Mesothelial cell of epicardium (in vitro differentiated cells): ENCODE measurements at regions not wholly inside any gene's neighbourhood (a gene's known extent, or its start where the extent isn't known, plus 50 kb on each side); places are given as distances from the start of the nearest gene placed in this dataset.
"Not testable (repeated sequence)": the region's sequence is repeated elsewhere in the genome, so short reads cannot be mapped to it uniquely, and the experiment has no call there.

Experiments
- DNase-seq, 2 experiments: peaks; one replicate each; pipeline ENCODE4 v3.0.0; 2021; ENCODE audit warnings: low spot score in 2 of 2; ENCODE audit not compliant: unreplicated experiment in 2 of 2
- H3K27ac Mint-ChIP-seq: 2 replicates; pipeline ENCODE4 v1.8.0; 2021; ENCODE audit warnings: mixed read lengths
- H3K27me3 Mint-ChIP-seq: 2 replicates; pipeline ENCODE4 v1.8.0; 2021; ENCODE audit warnings: low read depth, mixed read lengths
- H3K36me3 Mint-ChIP-seq: 2 replicates; pipeline ENCODE4 v1.8.0; 2021; ENCODE audit warnings: mixed read lengths
- H3K4me1 Mint-ChIP-seq: 2 replicates; pipeline ENCODE4 v1.8.0; 2021; ENCODE audit warnings: mixed read lengths
- H3K4me3 Mint-ChIP-seq: 2 replicates; pipeline ENCODE4 v1.8.0; 2021; ENCODE audit warnings: mild to moderate bottlenecking, moderate library complexity, mixed read lengths
- H3K9me3 Mint-ChIP-seq: 2 replicates; pipeline ENCODE4 v1.8.0; 2021; ENCODE audit warnings: mixed read lengths
- CTCF ChIP-seq: fragments of 200-600 bp; sonication (generic); IDR thresholded peaks from one replicate; pipeline ENCODE4 v1.5.0; 2021; ENCODE audit warnings: antibody characterized with exemption; ENCODE audit not compliant: unreplicated experiment

DNA sequence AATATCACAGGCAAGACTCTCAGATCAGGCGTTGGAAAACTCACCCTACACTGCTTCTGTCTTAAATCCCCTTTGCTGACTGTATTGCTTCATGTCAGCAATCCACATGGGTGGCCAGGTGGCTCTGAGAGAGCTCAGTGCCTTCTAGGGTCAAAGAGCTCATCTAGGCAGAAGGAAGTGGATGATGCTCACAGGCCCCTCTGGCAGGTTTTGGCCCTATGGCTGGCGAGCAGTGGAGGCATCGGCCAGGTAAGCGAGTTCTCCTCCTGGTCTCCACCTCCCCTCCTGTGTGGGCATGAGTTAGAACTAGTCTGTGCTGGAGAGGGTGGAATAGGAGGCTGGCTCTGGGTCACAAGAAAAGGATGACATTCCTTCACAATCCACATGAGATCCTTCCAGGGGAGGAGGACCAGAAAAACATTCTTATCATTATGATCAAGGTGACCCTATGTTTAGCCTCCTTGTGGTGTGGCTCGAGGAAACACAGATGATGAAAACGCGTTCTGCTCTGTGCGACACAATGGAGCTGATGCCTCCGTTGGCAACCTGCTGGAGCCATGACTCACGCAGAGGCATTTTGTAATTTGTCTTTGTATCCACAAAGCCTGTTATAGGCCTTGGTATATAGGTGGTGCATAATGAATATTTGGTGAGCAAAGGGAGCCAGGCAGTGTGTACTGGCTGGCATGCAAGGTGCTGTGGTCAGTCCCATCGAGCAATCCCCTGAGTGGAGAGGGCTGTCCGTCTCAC is 264.6 kb upstream of the RAB4A start:
- TF ChIP-seq CTCF, result no peak
- no peaks in the 10 kb centered on the region for H3K9me3 Mint-ChIP-seq
- DNase-seq, result no peak
- H3K36me3 Mint-ChIP-seq, result no peaks in the 10 kb centered on the region
- no peaks in the 10 kb centered on the region for H3K27me3 Mint-ChIP-seq
- peaks cover 5% of the 10 kb centered on the region for H3K4me1 Mint-ChIP-seq
- H3K4me3 Mint-ChIP-seq, result no peak overlapping the region
- H3K27ac Mint-ChIP-seq, result no peak overlapping the region

DNA sequence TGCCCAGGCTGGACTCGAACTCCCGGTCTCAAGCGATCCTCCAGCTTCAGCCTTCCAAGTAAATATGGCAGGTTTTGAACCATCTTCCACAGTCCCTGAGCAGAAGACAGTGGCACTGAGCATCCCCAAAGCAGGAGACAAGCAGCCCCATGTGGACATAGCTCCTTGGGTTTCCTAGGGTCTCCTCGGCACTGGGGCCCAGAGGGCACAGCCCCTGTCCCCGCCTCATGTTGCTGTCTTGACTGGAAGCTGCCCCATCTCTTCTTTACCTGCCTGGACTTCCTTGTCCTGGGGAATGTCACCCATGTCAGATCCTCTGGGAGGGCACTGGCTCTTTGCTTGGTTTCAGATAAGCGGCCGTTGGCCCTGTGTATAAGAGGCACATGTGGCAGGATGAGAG is 263.7 kb upstream of the RAB4A start:
- Mint-ChIP-seq H3K27ac (no peak overlapping the region), H3K4me3 (no peak overlapping the region), H3K27me3 (no peaks in the 10 kb centered on the region), H3K36me3 (no peaks in the 10 kb centered on the region), H3K9me3 (no peaks in the 10 kb centered on the region), H3K4me1 (peaks cover 5% of the 10 kb centered on the region)
- TF ChIP-seq CTCF, result no peak
- no peak for DNase-seq

DNA sequence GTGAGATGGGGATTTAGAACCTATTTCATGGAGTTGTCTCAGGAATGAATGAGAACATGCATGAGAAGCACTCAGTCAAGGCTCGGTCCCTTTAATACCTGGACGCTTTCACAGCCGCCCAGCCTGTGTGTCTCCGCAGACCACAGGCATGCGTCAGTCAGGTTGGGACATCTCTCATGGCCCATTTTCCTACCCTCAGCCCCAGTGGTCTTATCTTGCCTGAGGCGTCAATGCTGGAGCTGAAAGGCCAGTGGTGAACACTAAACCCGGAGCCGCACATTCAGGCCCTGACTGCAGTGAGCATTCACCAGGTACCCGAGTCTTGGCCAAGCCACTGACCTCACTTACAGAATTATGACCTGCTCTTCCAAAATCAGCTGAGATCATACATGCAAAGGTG is 263.2 kb upstream of the RAB4A start:
- no peak for TF ChIP-seq CTCF

DNA sequence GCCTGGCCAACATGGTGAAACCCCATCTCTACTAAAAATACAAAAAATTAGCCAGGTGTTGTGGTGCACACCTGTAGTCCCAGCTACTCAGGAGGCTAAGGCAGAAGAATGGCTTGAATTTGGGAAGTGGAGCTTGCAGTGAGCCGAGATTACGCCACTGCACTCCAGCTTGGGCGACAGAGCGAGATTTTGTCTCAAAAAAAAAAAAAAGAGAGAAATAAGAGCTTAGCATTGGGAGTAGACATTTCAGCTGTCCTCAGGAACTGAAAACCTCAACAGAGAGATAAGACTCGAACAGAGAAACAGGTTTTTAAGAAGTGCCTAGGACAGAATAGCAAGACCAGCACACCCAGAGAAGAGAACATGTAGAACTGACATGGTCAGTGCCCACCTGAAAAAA is 262.6 kb upstream of the RAB4A start:
- H3K4me3 Mint-ChIP-seq, H3K27me3 Mint-ChIP-seq, H3K9me3 Mint-ChIP-seq, H3K27ac Mint-ChIP-seq, H3K36me3 Mint-ChIP-seq, H3K4me1 Mint-ChIP-seq, DNase-seq: not testable (repeated sequence)

More for the DNA sequence above, 263.2 kb upstream of the RAB4A start:
- peaks cover 7% of the 10 kb centered on the region for H3K4me1 Mint-ChIP-seq
- H3K27ac Mint-ChIP-seq, result no peak overlapping the region
- no peak overlapping the region for H3K4me3 Mint-ChIP-seq
- DNase-seq, result no peak
- H3K9me3 Mint-ChIP-seq, result no peaks in the 10 kb centered on the region
- no peaks in the 10 kb centered on the region for H3K36me3 Mint-ChIP-seq
- H3K27me3 Mint-ChIP-seq, result no peaks in the 10 kb centered on the region

DNA sequence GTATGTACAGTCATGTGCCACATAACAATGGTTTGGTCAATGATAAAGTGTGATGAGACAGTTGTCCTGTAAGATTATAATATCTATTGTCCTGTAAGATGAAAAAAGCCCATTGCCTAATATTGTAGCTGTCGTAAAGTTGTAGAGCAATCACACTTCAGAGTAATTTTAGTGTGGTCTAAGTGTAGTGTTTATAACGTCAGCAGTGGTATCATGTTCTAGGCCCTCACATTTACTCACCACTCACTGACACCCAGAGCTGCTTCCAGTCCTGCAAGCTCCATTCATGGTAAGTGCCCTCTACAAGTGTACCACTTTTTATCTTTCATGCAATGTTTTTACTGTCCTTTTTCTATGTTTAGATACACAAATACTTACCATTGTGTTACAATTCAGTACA is 259.9 kb upstream of the RAB4A start:
- no peak for TF ChIP-seq CTCF
- Mint-ChIP-seq H3K27me3 (no peaks in the 10 kb centered on the region), H3K36me3 (no peaks in the 10 kb centered on the region), H3K4me1 (peaks cover 21% of the 10 kb centered on the region), H3K9me3 (no peaks in the 10 kb centered on the region), H3K4me3 (no peak overlapping the region), H3K27ac (no peak overlapping the region)
- no peak for DNase-seq

GRCh38 chr1:229012823-229013222 is 258.1 kb upstream of the RAB4A start:
- Mint-ChIP-seq H3K4me1 (peaks cover 21% of the 10 kb centered on the region), H3K27me3 (no peaks in the 10 kb centered on the region), H3K4me3 (no peak overlapping the region), H3K9me3 (no peaks in the 10 kb centered on the region), H3K36me3 (no peaks in the 10 kb centered on the region), H3K27ac (peak overlapping the region; percentile 66)
- no peak for DNase-seq
- TF ChIP-seq CTCF, result no peak
